GM21367 (cell line): ENCODE measurements at regions not wholly inside any gene's neighbourhood (a gene's known extent, or its start where the extent isn't known, plus 50 kb on each side); places are given as distances from the start of the nearest gene placed in this dataset.
"Not testable (repeated sequence)": the region's sequence is repeated elsewhere in the genome, so short reads cannot be mapped to it uniquely, and the experiment has no call there.

Source experiments
- ATAC-seq: cut with Tn5 transposase; IDR thresholded peaks from one replicate; pipeline ENCODE4 v1.9.1; 2021; ENCODE audit not compliant: unreplicated experiment

DNA sequence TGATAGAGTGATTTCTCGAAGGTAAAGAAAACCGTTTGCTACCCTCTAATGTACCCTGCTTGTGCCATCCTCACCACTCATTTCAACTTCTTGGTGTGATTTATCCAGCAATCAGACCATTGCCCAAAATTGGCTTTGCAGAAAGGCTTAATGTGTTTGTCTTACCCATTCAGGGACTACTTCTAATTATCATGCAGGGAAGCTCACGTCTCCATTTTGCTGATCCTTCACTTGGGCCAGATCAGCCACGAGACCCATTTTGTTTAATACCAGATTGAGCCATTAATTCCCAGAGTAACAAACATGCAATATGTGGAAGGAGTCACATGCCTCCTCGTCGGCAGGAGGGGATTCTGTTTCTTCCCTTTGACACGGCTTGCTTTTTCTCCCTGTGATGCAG lies 51.1 kb upstream of the CRY1 start:
- no peak for ATAC-seq

DNA sequence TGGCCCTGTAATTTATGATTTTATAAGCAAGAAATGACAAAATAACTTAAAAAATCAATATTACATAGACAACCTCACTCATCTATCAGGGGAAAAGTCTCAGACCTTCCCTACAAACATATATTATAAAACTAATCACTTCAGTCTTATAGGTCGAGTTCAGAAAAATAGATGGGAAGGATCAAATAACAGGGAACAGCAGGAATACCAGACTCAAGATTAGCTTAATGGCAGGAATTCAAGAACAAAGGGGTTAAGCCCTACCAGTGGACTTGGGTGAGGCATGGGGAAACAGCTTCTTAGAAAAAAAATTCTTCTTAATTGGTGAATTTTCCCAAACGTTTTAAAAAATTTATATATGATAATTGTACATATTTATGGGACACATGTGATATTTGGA lies 51.6 kb upstream of the CRY1 start:
- ATAC-seq = no peak

- ATAC-seq = no peak
Measured at GRCh38 chr12:107145397-107145796, 52.0 kb upstream of the CRY1 start.

DNA sequence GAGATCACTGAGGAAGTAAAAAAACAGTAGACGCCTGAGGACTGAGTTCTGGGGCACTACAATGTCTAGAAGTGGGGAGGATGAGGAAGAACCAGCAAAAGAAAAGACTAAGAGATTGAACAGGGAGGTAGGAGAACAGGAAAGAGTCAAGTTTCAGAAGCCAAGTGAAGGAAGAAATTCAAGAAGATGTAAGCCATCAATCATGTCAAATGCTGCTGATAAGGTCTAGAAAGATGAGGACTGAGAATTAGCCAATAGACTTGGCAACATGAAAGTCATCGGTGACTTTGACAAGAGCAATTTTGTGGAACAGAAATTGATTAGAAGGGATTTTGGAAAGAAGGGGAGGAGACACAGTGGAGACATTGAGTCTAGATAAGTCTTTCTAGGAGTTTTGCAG lies 54.8 kb upstream of the CRY1 start:
- ATAC-seq = no peak

- ATAC-seq = no peak
Measured at GRCh38 chr12:107152315-107152714, 59.0 kb upstream of the CRY1 start.

- ATAC-seq = no peak
Measured at GRCh38 chr12:107159384-107159900, 66.1 kb upstream of the CRY1 start.

GRCh38 chr12:107163413-107163812 lies 70.1 kb upstream of the CRY1 start:
- ATAC-seq = no peak

- ATAC-seq = no peak
Measured at GRCh38 chr12:107164392-107164791, 71.0 kb upstream of the CRY1 start.

DNA sequence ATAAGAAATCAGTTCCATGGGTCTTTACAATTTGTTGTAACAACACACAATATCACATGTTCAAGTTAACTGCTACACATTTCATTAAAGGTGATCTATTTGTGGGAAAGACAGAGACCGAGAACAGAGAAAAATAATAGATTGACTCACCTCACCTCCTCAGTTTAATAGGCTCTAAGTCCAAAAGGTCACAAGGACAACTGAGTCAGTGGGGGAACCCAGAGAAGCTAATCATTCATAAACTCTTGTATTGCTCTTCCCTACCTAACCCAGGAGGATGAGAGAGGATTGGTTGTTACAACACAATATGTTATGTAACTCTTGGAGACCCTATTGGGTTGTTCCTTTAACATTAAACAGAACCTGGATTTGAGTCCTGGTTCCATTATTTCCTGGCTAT lies 72.2 kb upstream of the CRY1 start:
- ATAC-seq = no peak

GRCh38 chr12:107167756-107168155 lies 74.4 kb upstream of the CRY1 start:
- ATAC-seq = no peak

- ATAC-seq = no peak
Measured at GRCh38 chr12:107169200-107169599, 75.9 kb upstream of the CRY1 start.

DNA sequence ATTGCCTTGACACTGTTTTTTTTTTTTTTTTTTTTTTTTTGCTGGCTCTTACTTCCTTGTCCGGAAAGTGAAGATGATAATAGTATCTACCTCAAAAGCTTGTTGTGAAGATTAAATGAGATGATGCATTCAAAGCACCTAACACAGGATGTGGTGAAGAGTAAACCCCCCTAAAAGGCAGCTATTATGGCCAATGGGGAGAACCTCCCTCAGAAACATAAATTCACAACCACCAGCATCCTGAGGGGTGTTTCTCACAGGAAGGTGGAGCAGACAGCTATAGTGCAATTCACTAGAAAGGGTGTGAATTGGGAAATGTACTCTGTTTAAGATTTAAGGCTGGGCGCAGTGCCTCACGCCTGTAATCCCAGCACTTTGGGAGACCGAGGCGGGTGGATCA lies 85.4 kb upstream of the CRY1 start:
- ATAC-seq = no peak

DNA sequence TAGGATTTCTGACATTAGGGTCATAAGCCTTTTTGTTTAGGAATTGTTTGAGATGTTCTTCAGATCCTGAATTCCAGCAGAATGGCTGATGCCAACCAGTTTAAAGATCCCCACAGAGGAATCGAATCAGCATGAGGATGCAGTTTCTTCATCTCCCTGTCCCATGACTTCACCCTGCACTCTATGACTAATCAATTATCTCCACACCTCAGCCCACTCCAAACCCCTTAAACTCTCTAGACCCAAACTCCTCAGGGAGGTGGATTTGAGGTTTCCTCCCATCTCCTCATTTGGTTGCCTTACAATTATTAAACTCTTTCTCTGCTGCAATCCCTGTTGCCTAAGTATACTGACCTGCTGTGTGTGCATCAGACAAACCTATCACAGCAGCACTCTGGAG lies 86.5 kb upstream of the CRY1 start:
- no peak for ATAC-seq

- ATAC-seq = no peak
Measured at GRCh38 chr12:107180272-107180671, 86.9 kb upstream of the CRY1 start.

DNA sequence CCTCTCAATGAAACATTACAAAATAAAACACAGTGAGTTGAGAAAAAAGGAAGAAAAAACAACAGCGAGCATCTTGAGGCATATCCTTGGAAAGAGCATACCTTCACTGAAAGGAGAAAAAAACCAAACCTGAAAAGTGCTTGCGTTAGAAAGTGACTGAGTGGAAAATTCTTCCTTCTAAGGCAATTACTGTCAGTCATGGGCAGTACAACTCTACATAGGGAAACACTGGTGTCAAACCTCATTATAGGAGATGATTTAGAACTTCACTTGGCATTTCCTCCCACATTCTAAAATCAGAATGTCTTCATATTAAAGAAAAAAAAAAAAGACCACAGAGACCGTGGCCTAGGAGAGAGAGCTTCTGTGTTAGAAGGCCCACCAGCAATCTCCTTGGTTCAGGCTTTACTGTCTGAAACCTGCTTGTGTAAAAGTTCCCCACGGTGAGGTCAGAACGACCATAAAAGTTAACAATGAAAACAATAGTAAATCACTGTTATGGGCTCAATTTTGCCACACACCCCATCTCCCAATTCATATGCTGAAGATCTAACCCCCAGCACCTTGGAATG lies 91.1 kb upstream of the CRY1 start:
- no peak for ATAC-seq

GRCh38 chr12:107196681-107197080 lies 103.3 kb upstream of the CRY1 start:
- no peak for ATAC-seq

GRCh38 chr12:107200394-107200793 lies 107.0 kb upstream of the CRY1 start:
- no peak for ATAC-seq

DNA sequence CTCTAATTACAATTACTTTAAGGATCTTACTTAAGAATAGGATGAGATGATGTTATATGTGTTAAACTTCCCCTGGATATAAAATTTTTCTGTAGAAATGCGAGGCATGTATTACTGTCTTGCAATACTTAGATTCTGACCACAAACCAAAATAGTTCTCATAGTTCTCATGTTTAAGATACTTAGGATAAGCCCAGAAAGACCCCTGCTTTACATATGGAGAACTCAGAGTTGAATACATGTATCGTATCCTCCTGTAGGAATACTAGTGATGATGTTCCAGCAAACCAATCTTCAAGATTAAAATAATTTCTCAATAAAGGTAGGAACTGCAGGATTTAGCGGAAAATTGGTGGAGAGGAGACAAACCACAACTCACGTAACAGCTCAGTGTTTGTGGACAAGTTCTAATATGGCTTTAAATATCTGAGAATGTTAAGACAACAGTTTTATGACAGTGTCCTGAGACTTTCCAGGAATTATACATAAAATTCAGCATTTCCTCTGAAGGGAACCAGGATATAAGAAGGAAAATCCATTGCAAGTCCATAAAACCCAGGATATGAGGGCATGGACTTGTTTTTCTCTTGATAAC lies 114.7 kb upstream of the CRY1 start:
- ATAC-seq = no peak

GRCh38 chr12:107209700-107210099 lies 116.4 kb upstream of the CRY1 start:
- ATAC-seq = not testable (repeated sequence)

DNA sequence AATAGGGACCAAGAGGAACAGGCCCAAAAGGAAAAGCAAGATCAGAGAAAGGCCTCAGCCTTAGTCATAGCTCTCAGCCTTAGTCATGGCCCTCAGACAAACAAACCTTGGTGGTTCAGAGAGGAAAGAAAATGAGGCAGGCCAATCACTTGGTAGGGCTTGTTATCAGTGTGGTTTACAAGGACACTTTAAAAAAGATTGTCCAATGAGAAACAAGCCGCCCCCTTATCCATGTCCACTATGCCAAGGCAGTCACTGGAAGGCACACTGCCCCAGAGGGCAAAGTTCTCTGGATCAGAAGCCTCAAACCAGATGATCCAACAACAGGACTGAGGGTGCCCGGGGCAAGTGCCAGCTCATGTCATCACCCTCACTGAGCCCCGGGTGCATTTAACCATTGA lies 121.0 kb upstream of the CRY1 start:
- not testable (repeated sequence) for ATAC-seq

DNA sequence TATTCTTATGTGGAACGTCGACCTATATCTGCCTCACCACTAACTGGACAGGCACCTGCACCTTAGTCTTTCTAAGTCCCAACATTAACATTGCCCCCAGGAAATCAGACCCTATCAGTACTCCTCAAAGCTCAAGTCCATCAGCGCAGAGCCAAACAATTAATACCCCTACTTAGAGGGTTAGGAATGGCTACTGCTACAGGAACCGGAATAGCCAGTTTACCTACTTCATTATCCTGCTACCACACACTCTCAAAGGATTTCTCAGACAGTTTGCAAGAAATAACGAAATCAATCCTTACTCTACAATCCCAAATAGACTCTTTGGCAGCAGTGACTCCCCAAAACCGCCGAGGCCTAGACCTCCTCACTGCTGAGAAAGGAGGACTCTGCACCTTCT lies 123.1 kb upstream of the CRY1 start:
- not testable (repeated sequence) for ATAC-seq

- no peak for ATAC-seq
Measured at GRCh38 chr12:107219301-107219700, 126.0 kb upstream of the CRY1 start.

DNA sequence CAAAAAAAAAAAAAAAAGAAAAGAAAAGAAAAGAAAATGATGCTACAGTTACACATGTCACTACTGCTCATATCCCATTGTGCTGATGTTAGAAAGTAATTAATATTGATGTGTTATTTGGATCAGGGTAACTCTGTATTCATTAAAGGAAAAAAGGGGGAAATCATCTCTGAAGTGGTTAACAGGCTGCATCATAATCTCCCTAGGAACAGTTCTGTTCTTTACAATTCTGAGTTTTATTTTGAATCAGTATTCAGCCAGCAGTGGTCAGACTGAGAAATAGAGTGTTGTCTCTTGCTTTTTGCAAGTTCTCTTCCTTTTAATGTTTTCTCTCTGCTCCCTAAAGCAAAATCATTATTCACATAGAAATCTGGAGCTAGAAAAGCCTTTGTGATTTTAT lies 128.6 kb upstream of the CRY1 start:
- no peak for ATAC-seq
